Neural progenitor cell (in vitro differentiated cells): ENCODE measurements at regions not wholly inside any gene's neighbourhood (a gene's known extent, or its start where the extent isn't known, plus 50 kb on each side); places are given as distances from the start of the nearest gene placed in this dataset.
A peak's percentile ranks its signal among the peaks of the same experiment; 100 is the strongest.

ENCODE experiments used
- DNase-seq: peaks from one replicate; pipeline ENCODE4 v3.0.0-alpha.2; 2016; ENCODE audit warnings: low spot score
- H2AFZ ChIP-seq: fragments of 200-600 bp; sonication (generic); replicated peaks from 2 replicates; pipeline ENCODE4 v1.6.1; 2016; ENCODE audit warnings: antibody characterized with exemption
- H3F3A ChIP-seq: fragments of 200-600 bp; sonication (generic); 2 replicates; pipeline ENCODE4 v1.6.1; 2016; ENCODE audit warnings: antibody characterized with exemption, low read depth
- H3K27ac ChIP-seq: fragments of 200-600 bp; sonication (generic); 2 replicates; pipeline ENCODE4 v1.5.1; 2016; ENCODE audit warnings: mild to moderate bottlenecking
- H3K27me3 ChIP-seq: fragments of 200-600 bp; sonication (generic); 2 replicates; pipeline ENCODE4 v1.6.1; 2016; ENCODE audit warnings: mild to moderate bottlenecking, moderate library complexity
- H3K36me3 ChIP-seq: fragments of 200-600 bp; sonication (generic); 2 replicates; pipeline ENCODE4 v1.5.1; 2016
- H3K4me1 ChIP-seq: fragments of 200-600 bp; sonication (generic); 2 replicates; pipeline ENCODE4 v1.6.1; 2016; ENCODE audit warnings: mixed run types
- H3K4me2 ChIP-seq: fragments of 200-600 bp; sonication (generic); 2 replicates; pipeline ENCODE4 v1.6.1; 2016
- H3K4me3 ChIP-seq: fragments of 200-600 bp; sonication (generic); 2 replicates; pipeline ENCODE4 v1.5.1; 2016
- H3K79me2 ChIP-seq: fragments of 200-600 bp; sonication (generic); 2 replicates; pipeline ENCODE4 v1.6.1; 2016; ENCODE audit warnings: low read depth
- H3K9ac ChIP-seq: fragments of 200-600 bp; sonication (generic); 2 replicates; pipeline ENCODE4 v1.6.1; 2016
- H3K9me3 ChIP-seq: fragments of 200-600 bp; sonication (generic); 2 replicates; pipeline ENCODE4 v1.5.1; 2016; ENCODE audit warnings: low read depth
- H4K20me1 ChIP-seq: fragments of 200-600 bp; sonication (generic); 2 replicates; pipeline ENCODE4 v1.6.1; 2016; ENCODE audit warnings: low read depth
- H3K27ac Mint-ChIP-seq: 3 replicates; pipeline ENCODE4 v1.8.0; 2021; ENCODE audit warnings: mixed read lengths
- H3K27me3 Mint-ChIP-seq: 2 replicates; pipeline ENCODE4 v1.8.0; 2022; ENCODE audit warnings: low read depth, mild to moderate bottlenecking, inconsistent platforms, moderate library complexity, mixed read lengths; ENCODE audit not compliant: insufficient read depth
- H3K36me3 Mint-ChIP-seq: 3 replicates; pipeline ENCODE4 v1.8.0; 2021; ENCODE audit warnings: mixed read lengths
- H3K4me1 Mint-ChIP-seq: 3 replicates; pipeline ENCODE4 v1.8.0; 2021; ENCODE audit warnings: mixed read lengths
- H3K4me3 Mint-ChIP-seq: 3 replicates; pipeline ENCODE4 v1.8.0; 2021; ENCODE audit warnings: mild to moderate bottlenecking, moderate library complexity, mixed read lengths
- H3K9me3 Mint-ChIP-seq: 3 replicates; pipeline ENCODE4 v1.8.0; 2020; ENCODE audit warnings: mixed read lengths
- CTCF ChIP-seq: fragments of 200-600 bp; sonication (generic); IDR thresholded peaks from 2 replicates; pipeline ENCODE4 v1.5.1; 2017; ENCODE audit warnings: antibody characterized with exemption, mild to moderate bottlenecking
- EZH2 ChIP-seq: fragments of 200-600 bp; sonication (generic); IDR thresholded peaks from 2 replicates; pipeline ENCODE4 v1.6.1; 2017; ENCODE audit warnings: antibody characterized with exemption, mild to moderate bottlenecking, moderate library complexity
- EZH2phosphoT487 ChIP-seq: fragments of 200-600 bp; sonication (generic); IDR thresholded peaks from 2 replicates; pipeline ENCODE4 v1.6.1; 2017; ENCODE audit warnings: antibody characterized with exemption

GRCh38 chr17:62172492-62173291 lies 107.6 kb upstream of the MED13 start:
- no peaks in the 10 kb centered on the region for H3K4me1 ChIP-seq
- H3K79me2 ChIP-seq = no peaks in the 10 kb centered on the region
- H2AFZ ChIP-seq = no peak overlapping the region
- Mint-ChIP-seq H3K4me3 (no peak overlapping the region), H3K4me1 (no peaks in the 10 kb centered on the region), H3K9me3 (no peaks in the 10 kb centered on the region), H3K27ac (peak overlapping the region; percentile 10), H3K27me3 (peaks cover 7% of the 10 kb centered on the region), H3K36me3 (no peaks in the 10 kb centered on the region)
- no peak overlapping the region for H3K4me3 ChIP-seq
- H3K27ac ChIP-seq = no peak overlapping the region
- H3K9ac ChIP-seq = no peak overlapping the region
- TF ChIP-seq EZH2 (no peak), CTCF (no peak), EZH2phosphoT487 (no peak)
- no peak for DNase-seq
- no peaks in the 10 kb centered on the region for H3K9me3 ChIP-seq
- no peaks in the 10 kb centered on the region for H3K36me3 ChIP-seq
- H3F3A ChIP-seq = no peaks in the 10 kb centered on the region
- no peaks in the 10 kb centered on the region for H3K27me3 ChIP-seq
- H4K20me1 ChIP-seq = no peaks in the 10 kb centered on the region
- H3K4me2 ChIP-seq = no peak overlapping the region

GRCh38 chr17:62167076-62167475 lies 102.0 kb upstream of the MED13 start:
- Mint-ChIP-seq H3K4me1 (no peaks in the 10 kb centered on the region), H3K27me3 (peaks cover 8% of the 10 kb centered on the region), H3K9me3 (no peaks in the 10 kb centered on the region), H3K4me3 (no peak overlapping the region), H3K36me3 (no peaks in the 10 kb centered on the region), H3K27ac (no peak overlapping the region)
- Histone ChIP-seq H3K27me3 (no peaks in the 10 kb centered on the region), H3F3A (no peaks in the 10 kb centered on the region), H3K4me3 (no peak overlapping the region), H2AFZ (peak overlapping the region; percentile 63), H3K9me3 (no peaks in the 10 kb centered on the region), H3K4me2 (no peak overlapping the region), H3K27ac (no peak overlapping the region), H3K79me2 (no peaks in the 10 kb centered on the region), H4K20me1 (no peaks in the 10 kb centered on the region), H3K9ac (no peak overlapping the region), H3K4me1 (no peaks in the 10 kb centered on the region), H3K36me3 (no peaks in the 10 kb centered on the region)
- TF ChIP-seq EZH2phosphoT487 = no peak
- TF ChIP-seq CTCF = no peak
- no peak for TF ChIP-seq EZH2
- DNase-seq = no peak

GRCh38 chr17:62164747-62165722 lies 100.0 kb upstream of the MED13 start:
- Mint-ChIP-seq H3K27ac (no peak overlapping the region), H3K4me1 (no peaks in the 10 kb centered on the region), H3K4me3 (no peak overlapping the region), H3K9me3 (no peaks in the 10 kb centered on the region), H3K27me3 (peaks cover 4% of the 10 kb centered on the region), H3K36me3 (no peaks in the 10 kb centered on the region)
- H3K79me2 ChIP-seq = no peaks in the 10 kb centered on the region
- H3K27ac ChIP-seq = no peak overlapping the region
- no peaks in the 10 kb centered on the region for H3K4me1 ChIP-seq
- TF ChIP-seq EZH2 = no peak
- no peak for TF ChIP-seq EZH2phosphoT487
- no peak for TF ChIP-seq CTCF
- no peak overlapping the region for H3K4me3 ChIP-seq
- DNase-seq = no peak
- no peak overlapping the region for H2AFZ ChIP-seq
- no peaks in the 10 kb centered on the region for H3K36me3 ChIP-seq
- H3K9me3 ChIP-seq = no peaks in the 10 kb centered on the region
- H4K20me1 ChIP-seq = no peaks in the 10 kb centered on the region
- no peaks in the 10 kb centered on the region for H3K27me3 ChIP-seq
- H3K4me2 ChIP-seq = no peak overlapping the region
- no peak overlapping the region for H3K9ac ChIP-seq
- H3F3A ChIP-seq = no peaks in the 10 kb centered on the region
